IMR-90 (cell line): ENCODE measurements at regions not wholly inside any gene's neighbourhood (a gene's known extent, or its start where the extent isn't known, plus 50 kb on each side); places are given as distances from the start of the nearest gene placed in this dataset.
"Not testable (repeated sequence)": the region's sequence is repeated elsewhere in the genome, so short reads cannot be mapped to it uniquely, and the experiment has no call there.

ENCODE experiments used
- ATAC-seq: fragments of 200-7000 bp; cut with Tn5 transposase; 2 replicates; pipeline ENCODE4 v1.9.1; 2020; ENCODE audit warnings: low read depth, mild to moderate bottlenecking, moderate library complexity
- BruUV-seq: library from RNA; stranded (reverse); fragments of 400-500 nt; replicated peaks from 2 replicates; lab custom pipeline; 2021; lab: Mats Ljungman, UMichigan
- CTCF ChIA-PET: fragments of 300-600 bp; formaldehyde crosslinking; extraction: SDS; loops from one replicate; lab custom pipeline; 2021; ENCODE audit warnings: antibody characterized with exemption; lab: Yijun Ruan, JAX
- POLR2A ChIA-PET: fragments of 300-600 bp; sonication (Branson Sonifier 250); formaldehyde crosslinking; loops from one replicate; lab custom pipeline; 2022; ENCODE audit warnings: antibody characterized with exemption; ENCODE audit not compliant: unreplicated experiment; lab: Charles Lee
- DNase-seq: peaks from one replicate; pipeline ENCODE4 v3.0.0; 2013
- H2AFZ ChIP-seq: replicated peaks from 2 replicates; pipeline ENCODE3; 2013; ENCODE audit warnings: low read length, mild to moderate bottlenecking; ENCODE audit not compliant: poor library complexity
- H2AK5ac ChIP-seq: 2 replicates; pipeline ENCODE4 v1.6.1; 2013; ENCODE audit warnings: low read depth, low read length, inconsistent platforms
- H2AK9ac ChIP-seq: replicated peaks from 2 replicates; pipeline ENCODE3; 2013; ENCODE audit warnings: mild to moderate bottlenecking, low read depth, low read length, moderate library complexity; ENCODE audit not compliant: poor library complexity
- H2BK120ac ChIP-seq: 2 replicates; pipeline ENCODE4 v1.6.1; 2013; ENCODE audit warnings: low read depth, low read length, inconsistent platforms
- H2BK15ac ChIP-seq: 3 replicates; pipeline ENCODE4 v1.6.1; 2013; ENCODE audit warnings: low read depth, low read length, inconsistent platforms
- H2BK20ac ChIP-seq: 2 replicates; pipeline ENCODE4 v1.6.1; 2013; ENCODE audit warnings: low read depth, mild to moderate bottlenecking, inconsistent platforms, low read length, moderate library complexity
- H2BK5ac ChIP-seq: 2 replicates; pipeline ENCODE4 v1.6.1; 2013; ENCODE audit warnings: mild to moderate bottlenecking, low read depth, low read length, inconsistent platforms; ENCODE audit not compliant: poor library complexity, severe bottlenecking
- H3K14ac ChIP-seq: replicated peaks from 2 replicates; pipeline ENCODE4 v1.6.1; 2013; ENCODE audit warnings: low read depth, low read length, inconsistent platforms
- H3K18ac ChIP-seq: 2 replicates; pipeline ENCODE4 v1.6.1; 2013; ENCODE audit warnings: low read depth, low read length, control low read depth
- H3K23ac ChIP-seq: 2 replicates; pipeline ENCODE4 v1.6.1; 2013; ENCODE audit warnings: low read depth, low read length, inconsistent platforms
- H3K27ac ChIP-seq: 2 replicates; pipeline ENCODE4 v1.5.1; 2013; ENCODE audit warnings: mild to moderate bottlenecking, control low read depth, low read length; ENCODE audit not compliant: insufficient read depth
- H3K27me3 ChIP-seq: 2 replicates; pipeline ENCODE4 v1.6.1; 2013; ENCODE audit warnings: low read length; ENCODE audit not compliant: control insufficient read depth, insufficient read depth
- H3K36me3 ChIP-seq: 2 replicates; pipeline ENCODE4 v1.6.1; 2013; ENCODE audit warnings: low read length, mixed read lengths; ENCODE audit not compliant: control insufficient read depth, insufficient read depth
- H3K4ac ChIP-seq: 2 replicates; pipeline ENCODE4 v1.6.1; 2013; ENCODE audit warnings: low read depth, low read length, inconsistent platforms
- H3K4me1 ChIP-seq: 2 replicates; pipeline ENCODE4 v1.6.1; 2013; ENCODE audit warnings: low read length, mixed read lengths; ENCODE audit not compliant: control insufficient read depth, insufficient read depth
- H3K4me2 ChIP-seq: 2 replicates; pipeline ENCODE4 v1.6.1; 2013; ENCODE audit warnings: low read depth, mild to moderate bottlenecking, control low read depth, low read length, moderate library complexity
- H3K4me3 ChIP-seq: 2 replicates; pipeline ENCODE4 v1.5.1; 2013; ENCODE audit warnings: low read depth, mild to moderate bottlenecking, control low read depth, low read length, moderate library complexity; ENCODE audit not compliant: insufficient read depth
- H3K56ac ChIP-seq: 2 replicates; pipeline ENCODE4 v1.6.1; 2013; ENCODE audit warnings: low read length, inconsistent platforms; ENCODE audit not compliant: insufficient read depth; ENCODE audit errors: extremely low read depth
- H3K79me1 ChIP-seq, 2 experiments: 2 replicates each; pipeline ENCODE4 v1.6.1; 2013; ENCODE audit warnings: low read length in 2 of 2, inconsistent platforms in 1 of 2, low read depth in 1 of 2
- H3K9ac ChIP-seq: 2 replicates; pipeline ENCODE4 v1.6.1; 2013; ENCODE audit warnings: low read depth, low read length, control low read depth
- H3K9me1 ChIP-seq: 2 replicates; pipeline ENCODE4 v1.6.1; 2013; ENCODE audit warnings: low read length, inconsistent platforms; ENCODE audit not compliant: insufficient read depth
- H3K9me3 ChIP-seq: 2 replicates; pipeline ENCODE4 v1.6.1; 2013; ENCODE audit warnings: low read length; ENCODE audit not compliant: control insufficient read depth, insufficient read depth
- H4K20me1 ChIP-seq: 2 replicates; pipeline ENCODE4 v1.6.1; 2013; ENCODE audit warnings: low read length, inconsistent platforms; ENCODE audit not compliant: insufficient read depth
- H4K5ac ChIP-seq: 2 replicates; pipeline ENCODE4 v1.6.1; 2013; ENCODE audit warnings: mild to moderate bottlenecking, low read depth, low read length, control low read depth
- H4K8ac ChIP-seq, 2 experiments: 2 replicates each; pipeline ENCODE4 v1.6.1; 2013; ENCODE audit warnings: low read depth in 2 of 2, low read length in 2 of 2, control low read depth in 1 of 2, inconsistent platforms in 1 of 2
- H4K91ac ChIP-seq: 2 replicates; pipeline ENCODE4 v1.6.1; 2013; ENCODE audit warnings: low read depth, low read length, inconsistent platforms; ENCODE audit not compliant: insufficient read depth
- WGBS, 2 experiments: methylation state at CpG; one replicate each; pipeline versions ENCODE4 v1.1.5 to v1.1.7; 2013; ENCODE audit warnings: missing lambda C conversion rate in 2 of 2; ENCODE audit not compliant: insufficient read length in 1 of 2; ENCODE audit errors: extremely low coverage in 2 of 2; 5-methylcytosine and 5-hydroxymethylcytosine counted together
- dilution Hi-C: fragments of 300-500 bp; cut with HindIII; formaldehyde crosslinking; loops from one replicate; pipeline ENCODE4 v1.14.3; 2018; ENCODE audit warnings: low sequenced_read_pairs; ENCODE audit not compliant: unreplicated experiment
- in situ Hi-C: fragments of 300-500 bp; cut with MboI; formaldehyde crosslinking; loops from 3 replicates; pipeline ENCODE4 v1.14.3; 2019; ENCODE audit warnings: low sequenced_read_pairs, inconsistent platforms, mixed read lengths
- intact Hi-C: fragments of 100-400 bp; cut with micrococcal nuclease; formaldehyde crosslinking; loops from 2 replicates; pipeline ENCODE4 v1.10.0; 2022

- DNase-seq, H4K8ac ChIP-seq, dilution Hi-C loops, H3K9ac ChIP-seq, intact Hi-C loops, H2BK20ac ChIP-seq, H3K27ac ChIP-seq, ATAC-seq, H2BK120ac ChIP-seq, H3K4me3 ChIP-seq, H3K4me2 ChIP-seq, H2BK15ac ChIP-seq, H3K56ac ChIP-seq, H3K18ac ChIP-seq, H2AFZ ChIP-seq, H4K5ac ChIP-seq, H3K4ac ChIP-seq, H2AK9ac ChIP-seq, H4K20me1 ChIP-seq, H3K9me3 ChIP-seq, H2BK5ac ChIP-seq, H3K23ac ChIP-seq, H2AK5ac ChIP-seq, H3K9me1 ChIP-seq, H3K4me1 ChIP-seq, H3K36me3 ChIP-seq, POLR2A ChIA-PET, H4K91ac ChIP-seq, BruUV-seq, H3K14ac ChIP-seq, H3K79me1 ChIP-seq: not testable (repeated sequence)
- peaks cover 28% of the 10 kb centered on the region for H3K27me3 ChIP-seq
- in situ Hi-C loops, result loop anchor here (25.0 kb wide), 1 partner anchor 394 kb away; no protein-coding TSS in a partner anchor
- 52% methylated on average over 5 of the region's 11 CpGs; no CpG with 5 or more reads in 1 of the 2 experiments for WGBS, 2 experiments
- CTCF ChIA-PET, result interaction anchor here (0.6 kb wide), 1 partner anchor 113 kb away, joined by 3 read pairs; no protein-coding TSS in a partner anchor
Observed at GRCh38 chr17:30706461-30707335, 117.8 kb downstream of the CRLF3 start.

- H2AK9ac ChIP-seq, H2AK5ac ChIP-seq, H3K79me1 ChIP-seq, H3K4ac ChIP-seq, POLR2A ChIA-PET, dilution Hi-C loops, H3K9me1 ChIP-seq, H4K91ac ChIP-seq, DNase-seq, ATAC-seq, BruUV-seq, H4K5ac ChIP-seq, H3K18ac ChIP-seq, H4K20me1 ChIP-seq, H2BK15ac ChIP-seq, H2BK20ac ChIP-seq, H2AFZ ChIP-seq, H3K23ac ChIP-seq, H3K27ac ChIP-seq, H3K36me3 ChIP-seq, H2BK120ac ChIP-seq, intact Hi-C loops, H3K14ac ChIP-seq, H2BK5ac ChIP-seq, H3K4me2 ChIP-seq, H3K56ac ChIP-seq, H3K4me1 ChIP-seq, H3K4me3 ChIP-seq, H3K9ac ChIP-seq, H3K9me3 ChIP-seq, H4K8ac ChIP-seq, CTCF ChIA-PET: not testable (repeated sequence)
- in situ Hi-C loops, result loop anchor here (25.0 kb wide), 1 partner anchor 394 kb away; no protein-coding TSS in a partner anchor
- H3K27me3 ChIP-seq, result peaks cover 33% of the 10 kb centered on the region
- 9% methylated on average over 9 of the region's 41 CpGs; no CpG with 5 or more reads in 1 of the 2 experiments for WGBS, 2 experiments
Observed at GRCh38 chr17:30706004-30706403, 118.5 kb downstream of the CRLF3 start.
